HFF-Myc (cell line): ENCODE measurements at regions not wholly inside any gene's neighbourhood (a gene's known extent, or its start where the extent isn't known, plus 50 kb on each side); places are given as distances from the start of the nearest gene placed in this dataset.

Experiments used
- DNase-seq: peaks from one replicate; pipeline ENCODE4 v3.0.0-alpha.2; 2011; ENCODE audit warnings: low read depth; ENCODE audit errors: extremely low read depth
- H3K4me3 ChIP-seq: replicated peaks from 2 replicates; pipeline ENCODE4 v1.5.1; 2011; ENCODE audit warnings: low read depth, mild to moderate bottlenecking, control low read depth, low read length
- CTCF ChIP-seq: IDR thresholded peaks from 2 replicates; pipeline ENCODE4 v1.5.1; 2012; ENCODE audit warnings: mild to moderate bottlenecking, low read depth, low read length, control low read depth; ENCODE audit errors: missing control alignments

- DNase-seq: no peak
- H3K4me3 ChIP-seq: no peak overlapping the region
- TF ChIP-seq CTCF: no peak
These were observed 622.3 kb downstream of the SMARCA1 start for GRCh38 chrX:128901018-128901417.

DNA sequence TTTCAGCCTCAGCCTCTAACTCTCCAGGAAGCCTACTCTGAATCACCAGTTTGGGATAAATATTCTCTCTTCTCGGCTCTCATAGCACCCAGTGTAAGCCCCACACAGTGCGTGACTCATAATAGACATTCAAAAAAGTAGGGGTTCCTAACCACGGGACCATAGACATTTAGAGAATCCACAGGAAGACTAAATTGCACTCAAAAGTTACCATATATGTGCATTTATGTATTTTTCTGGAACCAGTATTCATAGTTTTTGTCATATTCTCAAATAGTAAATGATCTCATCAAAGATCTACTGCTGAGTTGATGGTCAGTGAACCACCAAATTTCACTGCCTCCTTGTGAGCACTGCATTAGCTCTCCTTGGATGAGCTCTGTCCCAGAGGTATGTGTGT, 625.7 kb downstream of the SMARCA1 start:
- no peak overlapping the region for H3K4me3 ChIP-seq
- TF ChIP-seq CTCF: no peak
- DNase-seq: no peak

DNA sequence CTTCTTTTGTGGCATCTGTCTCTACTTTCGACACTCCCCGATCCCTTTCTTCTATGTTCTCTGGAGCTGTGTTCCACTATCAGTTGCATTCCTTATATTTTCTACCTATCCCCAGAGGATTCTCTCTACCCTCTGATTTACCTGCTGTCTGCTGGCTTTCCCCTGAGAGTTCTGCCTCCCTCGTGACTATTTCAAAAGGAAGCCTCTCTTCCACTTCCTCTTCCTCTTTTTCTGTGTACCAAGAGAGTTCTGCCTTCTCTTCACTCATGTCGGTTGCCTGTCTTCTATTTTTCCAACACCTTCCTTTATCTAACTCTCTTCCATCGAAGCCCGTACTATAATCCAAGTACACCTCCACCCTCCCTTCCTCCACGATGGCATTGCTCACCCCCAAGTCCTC, 631.7 kb downstream of the SMARCA1 start:
- no peak for DNase-seq
- H3K4me3 ChIP-seq: no peak overlapping the region
- TF ChIP-seq CTCF: no peak

GRCh38 chrX:128884430-128884829, 638.9 kb downstream of the SMARCA1 start:
- no peak for TF ChIP-seq CTCF
- no peak for DNase-seq
- H3K4me3 ChIP-seq: no peak overlapping the region

DNA sequence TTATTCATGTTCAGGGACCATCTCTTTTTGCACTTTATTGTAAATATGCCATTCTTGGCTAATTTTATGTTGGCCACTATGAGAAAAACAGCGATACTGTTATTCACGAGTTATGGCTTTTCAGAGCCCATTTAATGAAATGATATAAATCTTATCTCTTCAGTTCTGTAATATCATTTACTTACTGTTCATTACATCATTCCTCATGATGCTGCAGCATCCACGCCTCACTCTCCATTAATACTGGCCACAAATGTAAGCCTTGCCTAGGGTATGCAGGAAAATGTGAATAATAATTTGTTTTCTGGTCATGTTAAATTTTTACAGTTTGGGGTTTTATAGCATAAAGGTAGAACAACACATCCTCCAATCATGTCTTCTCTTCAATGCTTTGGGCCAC, 639.6 kb downstream of the SMARCA1 start:
- no peak for TF ChIP-seq CTCF
- no peak overlapping the region for H3K4me3 ChIP-seq
- no peak for DNase-seq

- H3K4me3 ChIP-seq: no peak overlapping the region
- DNase-seq: no peak
- TF ChIP-seq CTCF: no peak
These were observed 652.9 kb downstream of the SMARCA1 start for GRCh38 chrX:128870361-128870760.

DNA sequence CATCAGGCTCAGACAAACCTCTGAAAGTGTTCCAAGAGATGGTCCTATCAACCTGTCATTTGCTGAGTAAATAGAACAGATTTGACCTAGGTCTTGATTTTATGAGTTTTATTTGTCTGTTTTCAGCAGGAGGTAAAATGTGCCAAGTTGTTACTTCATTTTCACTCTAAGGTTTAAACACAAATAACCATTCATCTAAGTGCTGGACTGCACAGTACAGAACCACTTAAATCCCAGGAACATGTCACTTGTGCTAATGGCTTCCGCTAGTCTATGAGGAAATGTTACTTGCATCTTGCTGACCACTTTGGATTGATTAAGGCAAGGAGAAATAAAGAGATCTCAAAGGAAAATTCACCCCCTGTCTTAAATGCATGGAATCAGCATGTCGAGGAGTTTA, 660.7 kb downstream of the SMARCA1 start:
- H3K4me3 ChIP-seq: no peak overlapping the region
- no peak for TF ChIP-seq CTCF
- DNase-seq: no peak
